Left lung (tissue), 4 donors: ENCODE measurements at regions not wholly inside any gene's neighbourhood (a gene's known extent, or its start where the extent isn't known, plus 50 kb on each side); places are given as distances from the start of the nearest gene placed in this dataset.

Experiments used
- ATAC-seq: fragments of 200-7000 bp; cut with Tn5 transposase; one replicate; pipeline ENCODE4 v1.9.1; 2020; ENCODE audit warnings: moderate library complexity
- DNase-seq, 4 donors: peaks; one replicate each; pipeline ENCODE4 v3.0.0-alpha.2; 2013 to 2020
- H3K27ac ChIP-seq, 2 donors: fragments of 200-600 bp; sonication (generic) in 1 of 2; one replicate each; pipeline versions ENCODE4 v1.5.0 to v1.8.0; 2020 to 2021
- H3K27me3 ChIP-seq, 2 donors: fragments of 200-600 bp; sonication (generic) in 1 of 2; one replicate each; pipeline versions ENCODE4 v1.5.0 to v1.8.0; 2020 to 2021
- H3K36me3 ChIP-seq, 2 donors: fragments of 200-600 bp; sonication (generic) in 1 of 2; one replicate each; pipeline versions ENCODE4 v1.5.0 to v1.8.0; 2020 to 2021
- H3K4me1 ChIP-seq, 2 donors: fragments of 200-600 bp; one replicate each; pipeline ENCODE4 v1.8.0; 2021
- H3K4me3 ChIP-seq, 2 donors: fragments of 200-600 bp; sonication (generic) in 1 of 2; one replicate each; pipeline versions ENCODE4 v1.5.0 to v1.8.0; 2020 to 2021; ENCODE audit warnings: mild to moderate bottlenecking in 1 of 2
- H3K9me3 ChIP-seq, 2 donors: fragments of 200-600 bp; sonication (generic) in 1 of 2; one replicate each; pipeline versions ENCODE4 v1.5.0 to v1.8.0; 2020 to 2021
- CTCF ChIP-seq, 2 donors: fragments of 200-600 bp; sonication (generic) in 1 of 2; IDR thresholded peaks; one replicate each; pipeline versions ENCODE4 v1.5.0 to v1.8.0; 2021; ENCODE audit warnings: antibody characterized with exemption in 2 of 2
- intact Hi-C, 2 donors: fragments of 100-400 bp; cut with DNase I; formaldehyde crosslinking; loops; one replicate each; pipeline versions ENCODE4 v1.11.2 to v1.14.2; 2022
- donor health status: DM: no; HTN: yes; CAD: no.
- donor health status: DM: no; HTN: no; CAD: no.

DNA sequence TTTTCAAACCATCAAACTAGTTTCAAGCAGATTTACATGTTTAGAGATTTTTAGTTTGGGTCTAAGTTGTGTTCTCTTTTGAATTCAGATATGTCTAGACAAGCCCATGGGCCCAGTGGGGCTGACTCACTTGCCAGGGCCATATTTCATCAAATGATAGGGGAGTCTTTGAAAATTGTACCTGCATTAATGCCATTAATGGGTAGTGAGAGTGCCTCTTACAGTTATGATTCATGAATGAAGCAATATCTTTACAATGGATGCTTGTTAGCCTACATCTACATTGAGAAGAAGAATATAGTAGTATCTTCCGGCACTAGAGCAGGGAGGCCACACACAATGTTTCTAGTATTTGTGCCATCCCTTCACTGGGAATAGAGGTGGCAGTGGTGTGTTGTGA, 174.2 kb upstream of the E2F7 start:
- no peak for DNase-seq
- H3K4me3 ChIP-seq = no peak overlapping the region
- no peaks in the 10 kb centered on the region for H3K27me3 ChIP-seq
- no peak overlapping the region for H3K27ac ChIP-seq
- intact Hi-C loops = no loop called here
- no peaks in the 10 kb centered on the region for H3K9me3 ChIP-seq
- no peak for TF ChIP-seq CTCF (IDR thresholded peaks at IDR 0.05)
- no peaks in the 10 kb centered on the region for H3K36me3 ChIP-seq
- no peak for ATAC-seq
- no peaks in the 10 kb centered on the region for H3K4me1 ChIP-seq

DNA sequence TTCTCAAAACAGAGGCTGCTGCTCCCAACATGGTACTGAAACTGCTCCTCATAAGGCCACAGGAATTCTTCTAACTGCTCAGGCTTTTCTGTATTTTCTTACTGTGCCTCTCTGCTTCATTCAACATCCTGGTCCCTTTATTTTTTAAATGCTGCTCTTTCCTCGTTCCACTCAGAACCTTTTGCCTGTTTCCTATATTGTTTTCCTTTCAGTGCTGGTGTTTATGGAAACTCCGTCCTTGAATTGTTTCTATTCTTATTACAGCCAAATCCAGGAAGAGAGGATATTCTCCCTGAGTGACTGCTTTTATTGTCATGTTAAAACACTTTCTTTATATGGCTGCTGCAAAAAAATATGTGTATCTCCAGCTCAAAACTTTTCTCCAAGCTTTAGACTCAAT, 173.0 kb upstream of the E2F7 start:
- intact Hi-C loops = no loop called here

DNA sequence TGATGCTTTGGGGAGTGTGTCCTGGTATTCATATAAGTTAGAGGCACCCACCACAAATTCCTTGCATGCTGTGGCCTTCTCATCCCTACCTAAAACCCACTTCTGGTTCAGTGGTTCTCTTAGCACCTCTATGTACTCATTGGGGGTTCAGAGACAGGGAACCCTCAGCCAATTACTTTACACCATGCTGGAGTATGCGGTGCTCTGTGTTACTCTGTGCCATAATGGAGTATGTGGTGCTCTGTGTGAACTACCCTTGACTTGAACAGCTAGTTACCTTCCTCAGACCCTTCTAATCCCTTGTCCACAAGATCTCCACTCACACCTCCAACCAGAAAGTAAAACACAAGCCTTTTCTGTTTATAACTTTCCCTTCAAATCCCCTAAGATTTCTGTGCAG, 172.5 kb upstream of the E2F7 start:
- H3K4me1 ChIP-seq = no peaks in the 10 kb centered on the region
- intact Hi-C loops = no loop called here
- no peaks in the 10 kb centered on the region for H3K36me3 ChIP-seq
- no peak overlapping the region for H3K4me3 ChIP-seq
- no peak for DNase-seq
- ATAC-seq = no peak
- H3K27me3 ChIP-seq = no peaks in the 10 kb centered on the region
- no peak for TF ChIP-seq CTCF (IDR thresholded peaks at IDR 0.05)
- no peaks in the 10 kb centered on the region for H3K9me3 ChIP-seq
- H3K27ac ChIP-seq = no peak overlapping the region

More for the DNA sequence above, 173.0 kb upstream of the E2F7 start:
- ATAC-seq (no peak), DNase-seq (no peak)
- H3K27me3 ChIP-seq = no peaks in the 10 kb centered on the region
- no peaks in the 10 kb centered on the region for H3K36me3 ChIP-seq
- no peaks in the 10 kb centered on the region for H3K4me1 ChIP-seq
- TF ChIP-seq CTCF (IDR thresholded peaks at IDR 0.05) = no peak
- no peaks in the 10 kb centered on the region for H3K9me3 ChIP-seq
- no peak overlapping the region for H3K27ac ChIP-seq
- no peak overlapping the region for H3K4me3 ChIP-seq

GRCh38 chr12:77236066-77236465, 170.7 kb upstream of the E2F7 start:
- Histone ChIP-seq H3K27ac (no peak overlapping the region), H3K27me3 (no peaks in the 10 kb centered on the region), H3K9me3 (no peaks in the 10 kb centered on the region), H3K4me1 (no peaks in the 10 kb centered on the region), H3K36me3 (no peaks in the 10 kb centered on the region), H3K4me3 (no peak overlapping the region)
- TF ChIP-seq CTCF (IDR thresholded peaks at IDR 0.05) = no peak
- ATAC-seq = peak; percentile 62
- DNase-seq = no peak
- intact Hi-C loops = no loop called here

GRCh38 chr12:77232045-77232444, 166.7 kb upstream of the E2F7 start:
- peak; percentile 44 for ATAC-seq
- Histone ChIP-seq H3K27me3 (no peaks in the 10 kb centered on the region), H3K36me3 (no peaks in the 10 kb centered on the region), H3K27ac (peak overlapping the region; percentile 1 to 29), H3K4me1 (no peaks in the 10 kb centered on the region), H3K4me3 (no peak overlapping the region), H3K9me3 (no peaks in the 10 kb centered on the region)
- DNase-seq = no peak
- intact Hi-C loops = no loop called here
- no peak for TF ChIP-seq CTCF (IDR thresholded peaks at IDR 0.05)
